ENCODE measurements at regions not wholly inside any gene's neighbourhood (a gene's known extent, or its start where the extent isn't known, plus 50 kb on each side); places are given as distances from the start of the nearest gene placed in this dataset.

GRCh38 chr3:72261566-72262564, 476.9 kb upstream of the PROK2 start:
- H4K20me1 ChIP-seq (replicated peaks in 1 of 2; ENCODE audit: control insufficient read depth in 1 of 2, insufficient read depth in 2 of 2, low read length in 2 of 2) = no peaks in the 10 kb centered on the region
- H2BK5ac ChIP-seq (ENCODE audit: low read depth, low read length) = no peak overlapping the region
- no peak for TF ChIP-seq BRCA1 (IDR thresholded peaks at IDR 0.05; ENCODE audit: low read depth, low read length)
- no peak for TF ChIP-seq SP4 (IDR thresholded peaks at IDR 0.05; ENCODE audit: low read length)
- TF ChIP-seq RNF2 (IDR thresholded peaks at IDR 0.05; ENCODE audit: borderline replicate concordance, low read depth, low read length, missing control alignments, poor library complexity, severe bottlenecking) = no peak
- TF ChIP-seq KDM5A (IDR thresholded peaks at IDR 0.05; ENCODE audit: low read length) = no peak
- no peak for TF ChIP-seq EGR1 (IDR thresholded peaks at IDR 0.05; ENCODE audit: borderline replicate concordance, low read depth, low read length)
- TF ChIP-seq CHD2 (IDR thresholded peaks at IDR 0.05; ENCODE audit: low read length) = no peak
- TF ChIP-seq ATF3 (IDR thresholded peaks at IDR 0.05; ENCODE audit: insufficient read depth, low read depth, low read length) = no peak
- TF ChIP-seq BACH1 (IDR thresholded peaks at IDR 0.05; ENCODE audit: low read length) = no peak
- no peak overlapping the region for H2BK12ac ChIP-seq (ENCODE audit: low read depth, low read length)
- H3K23me2 ChIP-seq (ENCODE audit: low read depth, low read length) = no peaks in the 10 kb centered on the region; the same call in 1 of the 2 replicates
- no peak overlapping the region for H3K4me3 ChIP-seq (ENCODE audit: extremely low read depth in 1 of 4, insufficient read depth in 2 of 4, low read depth in 3 of 4, low read length in 4 of 4)
- no peak overlapping the region for H2BK15ac ChIP-seq (ENCODE audit: low read length)
- H3K4me2 ChIP-seq (ENCODE audit: insufficient read depth in 1 of 2, low read depth in 2 of 2, low read length in 2 of 2) = no peak overlapping the region
- H3K9ac ChIP-seq (replicated peaks in 1 of 4; ENCODE audit: extremely low read depth in 1 of 4, low read depth in 3 of 4, low read length in 3 of 4) = no peak overlapping the region
- no peak overlapping the region for H2AFZ ChIP-seq (ENCODE audit: low read length)
- H3K27me3 ChIP-seq (replicated peaks in 1 of 4; ENCODE audit: control insufficient read depth in 3 of 4, extremely low read depth in 1 of 4, insufficient read depth in 3 of 4, low read length in 3 of 4) = no peaks in the 10 kb centered on the region
- DNase-seq (ENCODE audit: low read depth in 1 of 2, low spot score in 2 of 2) (no peak), FAIRE-seq (no peak)
- H3K4ac ChIP-seq (replicated peaks; ENCODE audit: insufficient read length, low read depth, low read length) = no peak overlapping the region
- no peak overlapping the region for H2AK5ac ChIP-seq (ENCODE audit: low read depth, low read length)
- H3K14ac ChIP-seq (ENCODE audit: insufficient read length) = no peak overlapping the region
- H4K5ac ChIP-seq (ENCODE audit: insufficient read length, low read depth, low read length) = no peak overlapping the region
- no peak overlapping the region for H4K8ac ChIP-seq (ENCODE audit: extremely low read depth, insufficient read depth, low read length)
- H3K79me2 ChIP-seq (ENCODE audit: control insufficient read depth in 1 of 2, insufficient read depth in 2 of 2, low read length in 2 of 2) = no peaks in the 10 kb centered on the region
- ChIA-PET CTCF (ENCODE audit: partially characterized antibody) (interaction anchor here (0.7 to 1.8 kb wide), 2 partner anchors 268 to 331 kb away, joined by 3 read pairs; no protein-coding TSS in a partner anchor), POLR2A (ENCODE audit: partially characterized antibody) (no interaction called here)
- 88% methylated on average over 8 of the region's 8 CpGs; no CpG with 5 or more reads in 1 of the 2 experiments for WGBS, 2 experiments (ENCODE audit: extremely low coverage in 1 of 2, insufficient coverage in 1 of 2, insufficient read length in 1 of 2, insufficient replicate concordance in 2 of 2, low coverage in 1 of 2, low lambda C conversion rate in 2 of 2, missing lambda C conversion rate in 1 of 2)
- H3K27ac ChIP-seq (ENCODE audit: low read depth, low read length) = no peak overlapping the region
- no peak overlapping the region for H3K56ac ChIP-seq (replicated peaks; ENCODE audit: insufficient read length, low read depth, low read length)
- H3K18ac ChIP-seq (ENCODE audit: extremely low read depth, low read length) = no peak overlapping the region
- H3K23ac ChIP-seq (ENCODE audit: insufficient read length) = no peak overlapping the region
- peaks cover 3 to 7% (median 6%) of the 10 kb centered on the region in 4 experiments for H3K4me1 ChIP-seq (replicated peaks in 1 of 4; ENCODE audit: control insufficient read depth in 3 of 4, insufficient read depth in 4 of 4, low read length in 3 of 4)
- no peaks in the 10 kb centered on the region for H3K36me3 ChIP-seq (ENCODE audit: control insufficient read depth in 2 of 4, insufficient read depth in 4 of 4, low read length in 3 of 4)
- H4K91ac ChIP-seq (replicated peaks; ENCODE audit: insufficient read length, low read length) = no peak overlapping the region
- H2BK20ac ChIP-seq (ENCODE audit: low read length) = no peak overlapping the region
- H3K79me1 ChIP-seq (ENCODE audit: low read depth, low read length) = no peaks in the 10 kb centered on the region
- H3K9me3 ChIP-seq (ENCODE audit: insufficient read depth in 2 of 2, low read depth in 1 of 2, low read length in 1 of 2) = no peaks in the 10 kb centered on the region
- no peak overlapping the region for H2BK120ac ChIP-seq (replicated peaks; ENCODE audit: low read depth, low read length)

All from H1 (cell line).